Pulmonary artery endothelial cell (primary cell): ENCODE measurements at regions not wholly inside any gene's neighbourhood (a gene's known extent, or its start where the extent isn't known, plus 50 kb on each side); places are given as distances from the start of the nearest gene placed in this dataset.

Source experiments
- DNase-seq: peaks from one replicate; pipeline ENCODE4 v3.0.0-alpha.2; 2011; ENCODE audit warnings: low read depth, low spot score

GRCh38 chr4:24666816-24667477, 82.6 kb upstream of the DHX15 start:
- DNase-seq = no peak

- no peak for DNase-seq
These were observed 84.6 kb upstream of the DHX15 start for GRCh38 chr4:24668956-24669355.

- no peak for DNase-seq
These were observed 85.4 kb upstream of the DHX15 start for GRCh38 chr4:24669751-24670150.

GRCh38 chr4:24671849-24672248, 87.5 kb upstream of the DHX15 start:
- no peak for DNase-seq

- no peak for DNase-seq
These were observed 88.5 kb upstream of the DHX15 start for GRCh38 chr4:24672880-24673279.

GRCh38 chr4:24674279-24674678, 89.9 kb upstream of the DHX15 start:
- DNase-seq = no peak

GRCh38 chr4:24675721-24676389, 91.5 kb upstream of the DHX15 start:
- DNase-seq = no peak

GRCh38 chr4:24677909-24678308, 93.6 kb upstream of the DHX15 start:
- no peak for DNase-seq

GRCh38 chr4:24680746-24681448, 96.5 kb upstream of the DHX15 start:
- DNase-seq = no peak

GRCh38 chr4:24683116-24683515, 98.8 kb upstream of the DHX15 start:
- no peak for DNase-seq

GRCh38 chr4:24686866-24687692, 102.7 kb upstream of the DHX15 start:
- no peak for DNase-seq

GRCh38 chr4:24688453-24688852, 104.1 kb upstream of the DHX15 start:
- DNase-seq = no peak

- no peak for DNase-seq
These were observed 104.9 kb upstream of the DHX15 start for GRCh38 chr4:24689212-24689611.

- no peak for DNase-seq
These were observed 104.9 kb upstream of the SOD3 start for GRCh38 chr4:24690436-24690835.

- no peak for DNase-seq
These were observed 101.7 kb upstream of the SOD3 start for GRCh38 chr4:24693636-24694035.

- no peak for DNase-seq
These were observed 95.3 kb upstream of the SOD3 start for GRCh38 chr4:24700118-24700517.

- DNase-seq = no peak
These were observed 93.7 kb upstream of the SOD3 start for GRCh38 chr4:24701683-24702082.

- no peak for DNase-seq
These were observed 93.1 kb upstream of the SOD3 start for GRCh38 chr4:24702281-24702680.

- DNase-seq = no peak
These were observed 92.1 kb upstream of the SOD3 start for GRCh38 chr4:24703298-24703697.

GRCh38 chr4:24704149-24704548, 91.2 kb upstream of the SOD3 start:
- DNase-seq = no peak

- DNase-seq = no peak
These were observed 90.2 kb upstream of the SOD3 start for GRCh38 chr4:24705016-24705753.
